Esophagus muscularis mucosa (tissue), 4 donors: ENCODE measurements at regions not wholly inside any gene's neighbourhood (a gene's known extent, or its start where the extent isn't known, plus 50 kb on each side); places are given as distances from the start of the nearest gene placed in this dataset.

Experiments used
- CTCF ChIP-seq, 3 experiments: fragments of 200-600 bp in 2 of 3; fragments of 450-650 bp in 1 of 3; sonication (generic) in 2 of 3; IDR thresholded peaks; one replicate each; pipeline ENCODE4 v1.5.1; 2017 to 2019; ENCODE audit warnings: antibody characterized with exemption in 3 of 3, mild to moderate bottlenecking in 2 of 3, moderate library complexity in 1 of 3
- EP300 ChIP-seq: sonication (generic); formaldehyde crosslinking; IDR thresholded peaks from one replicate; pipeline ENCODE4 v1.6.1; 2017; ENCODE audit warnings: antibody characterized with exemption
- POLR2A ChIP-seq: fragments of 450-650 bp; IDR thresholded peaks from one replicate; pipeline ENCODE4 v1.6.1; 2017; ENCODE audit warnings: antibody characterized with exemption, moderate library complexity, mild to moderate bottlenecking, low read depth
- POLR2AphosphoS5 ChIP-seq, 2 donors: sonication (generic); formaldehyde crosslinking; IDR thresholded peaks; one replicate each; pipeline ENCODE4 v1.6.1; 2017; ENCODE audit warnings: antibody characterized with exemption in 2 of 2

GRCh38 chr4:57945298-57945697, 835.1 kb upstream of the IGFBP7 start:
- TF ChIP-seq CTCF (IDR thresholded peaks at IDR 0.05) (no peak), POLR2A (no peak), POLR2AphosphoS5 (IDR thresholded peaks at IDR 0.05) (no peak), EP300 (no peak)
